Neural cell (in vitro differentiated cells): ENCODE measurements at regions not wholly inside any gene's neighbourhood (a gene's known extent, or its start where the extent isn't known, plus 50 kb on each side); places are given as distances from the start of the nearest gene placed in this dataset.

Experiments
- H2AFZ ChIP-seq: fragments of 200-600, 300-800 bp; sonication (generic), shearing (Covaris generic); 2 replicates; pipeline ENCODE4 v1.6.0; 2014; ENCODE audit warnings: low read depth, mild to moderate bottlenecking, antibody characterized with exemption, low read length, moderate library complexity
- H3F3A ChIP-seq: fragments of 200-600 bp; shearing (Covaris generic); 2 replicates; pipeline ENCODE4 v1.6.1; 2016; ENCODE audit warnings: mild to moderate bottlenecking, moderate library complexity, mixed read lengths, antibody characterized with exemption, low read length; ENCODE audit not compliant: insufficient read depth, poor library complexity, severe bottlenecking
- H3K27ac ChIP-seq: fragments of 200-600, 300-800 bp; sonication (generic), shearing (Covaris generic); 2 replicates; pipeline ENCODE4 v1.5.1; 2014; ENCODE audit warnings: mild to moderate bottlenecking, low read length, moderate library complexity
- H3K27me3 ChIP-seq: fragments of 300-800, 200-600 bp; sonication (generic), shearing (Covaris generic); 2 replicates; pipeline ENCODE4 v1.6.0; 2014; ENCODE audit warnings: mild to moderate bottlenecking, low read depth, low read length, moderate library complexity; ENCODE audit not compliant: insufficient read depth
- H3K36me3 ChIP-seq: fragments of 300-800, 200-600 bp; sonication (generic), shearing (Covaris generic); 2 replicates; pipeline ENCODE4 v1.5.1; 2014; ENCODE audit warnings: mild to moderate bottlenecking, antibody characterized with exemption, low read length, moderate library complexity; ENCODE audit not compliant: insufficient read depth
- H3K4me2 ChIP-seq: fragments of 300-800, 200-600 bp; sonication (generic), shearing (Covaris generic); 2 replicates; pipeline ENCODE4 v1.6.0; 2014; ENCODE audit warnings: mild to moderate bottlenecking, low read length
- H3K4me3 ChIP-seq: fragments of 300-800, 200-600 bp; sonication (generic), shearing (Covaris generic); 2 replicates; pipeline ENCODE4 v1.5.1; 2014; ENCODE audit warnings: mild to moderate bottlenecking, low read length, moderate library complexity
- H3K79me2 ChIP-seq: fragments of 200-600 bp; shearing (Covaris generic); replicated peaks from 2 replicates; pipeline ENCODE4 v1.6.0; 2014; ENCODE audit warnings: mild to moderate bottlenecking, low read length, moderate library complexity; ENCODE audit not compliant: insufficient read depth
- H3K9ac ChIP-seq: fragments of 300-800, 200-600 bp; sonication (generic), shearing (Covaris generic); 2 replicates; pipeline ENCODE4 v1.6.1; 2016; ENCODE audit warnings: mild to moderate bottlenecking, low read length, mixed read lengths
- H3K9me2 ChIP-seq: fragments of 200-600 bp; shearing (Covaris generic); 2 replicates; pipeline ENCODE4 v1.6.1; 2016; ENCODE audit warnings: mild to moderate bottlenecking, low read length, mixed read lengths; ENCODE audit not compliant: insufficient read depth
- H3K9me3 ChIP-seq: fragments of 200-600, 300-800 bp; sonication (generic), shearing (Covaris generic); 2 replicates; pipeline ENCODE4 v1.6.1; 2016; ENCODE audit warnings: mild to moderate bottlenecking, mixed run types, low read length, moderate library complexity, mixed read lengths
- H4K20me1 ChIP-seq: fragments of 200-600 bp; shearing (Covaris generic); 2 replicates; pipeline ENCODE4 v1.6.1; 2016; ENCODE audit warnings: mild to moderate bottlenecking, mixed run types; ENCODE audit not compliant: insufficient read depth
- CTCF ChIP-seq: fragments of 450-650 bp; IDR thresholded peaks from 2 replicates; pipeline ENCODE4 v1.5.1; 2014; ENCODE audit warnings: antibody characterized with exemption, mild to moderate bottlenecking, moderate library complexity; ENCODE audit not compliant: poor library complexity, severe bottlenecking
- EP300 ChIP-seq: fragments of 450-650 bp; conservative IDR thresholded peaks from 2 replicates; pipeline ENCODE4 v1.6.1; 2014; ENCODE audit warnings: antibody characterized with exemption, mild to moderate bottlenecking, moderate library complexity; ENCODE audit not compliant: poor library complexity, severe bottlenecking
- EZH2 ChIP-seq: fragments of 200-600, 300-800 bp; shearing (Covaris generic), sonication (generic); IDR thresholded peaks from 2 replicates; pipeline ENCODE4 v1.6.1; 2014; ENCODE audit warnings: antibody characterized with exemption, low read length, borderline replicate concordance, mild to moderate bottlenecking; ENCODE audit not compliant: insufficient read depth, poor library complexity, severe bottlenecking
- MXI1 ChIP-seq: fragments of 450-650 bp; conservative IDR thresholded peaks from 2 replicates; pipeline ENCODE4 v1.6.1; 2014; ENCODE audit warnings: antibody characterized with exemption, mild to moderate bottlenecking; ENCODE audit not compliant: poor library complexity, severe bottlenecking
- POLR2AphosphoS5 ChIP-seq: IDR thresholded peaks from 2 replicates; pipeline ENCODE4 v1.6.1; 2012
- RAD21 ChIP-seq: fragments of 450-650 bp; conservative IDR thresholded peaks from 2 replicates; pipeline ENCODE4 v1.6.1; 2014; ENCODE audit warnings: antibody characterized with exemption, mild to moderate bottlenecking, moderate library complexity
- SMC3 ChIP-seq: fragments of 450-650 bp; conservative IDR thresholded peaks from 2 replicates; pipeline ENCODE4 v1.6.1; 2014; ENCODE audit warnings: antibody characterized with exemption, mild to moderate bottlenecking, moderate library complexity; ENCODE audit not compliant: poor library complexity
- TAF1 ChIP-seq: IDR thresholded peaks from 2 replicates; pipeline ENCODE4 v1.6.1; 2012; ENCODE audit warnings: low read depth
- TF ChIP-seq, protein P1 (sequence below): IDR thresholded peaks from 2 replicates; pipeline ENCODE4 v1.6.1; 2012; ENCODE audit warnings: borderline replicate concordance

DNA sequence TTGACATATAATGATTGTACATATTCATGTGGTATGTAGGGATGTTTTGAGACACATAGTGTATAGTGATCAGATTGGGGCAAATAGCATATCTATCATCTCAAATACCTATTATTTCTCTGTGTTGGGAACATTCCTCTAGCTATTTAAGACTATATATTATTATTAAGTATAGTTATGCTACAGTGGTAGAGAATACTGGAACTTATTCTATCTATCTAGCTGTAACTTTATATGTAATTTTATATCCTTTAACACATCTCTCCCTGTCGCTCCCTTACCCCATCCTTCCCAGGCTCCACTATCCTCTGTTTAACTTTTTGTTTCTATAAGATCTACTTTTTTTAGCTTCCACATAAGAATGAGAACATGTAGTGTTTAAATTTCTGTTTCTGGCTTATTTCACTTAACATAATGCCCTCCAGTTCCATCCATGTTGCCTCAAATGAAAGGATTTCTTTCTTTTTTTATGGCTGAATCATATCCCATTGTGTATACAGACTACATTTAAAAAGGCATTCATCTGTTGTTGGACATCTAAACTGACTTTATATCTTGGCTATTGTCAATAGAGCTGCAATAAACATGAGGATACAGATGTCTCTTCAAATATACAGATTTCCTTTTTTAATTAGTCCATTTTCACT, 102.1 kb upstream of the GZMB start:
- no peaks in the 10 kb centered on the region for H3F3A ChIP-seq
- no peaks in the 10 kb centered on the region for H3K9me2 ChIP-seq
- no peak overlapping the region for H3K27ac ChIP-seq
- no peak for TF ChIP-seq MXI1
- no peak for TF ChIP-seq CTCF
- TF ChIP-seq POLR2AphosphoS5 = no peak
- TF ChIP-seq EZH2 = no peak
- TF ChIP-seq, protein P1, sequence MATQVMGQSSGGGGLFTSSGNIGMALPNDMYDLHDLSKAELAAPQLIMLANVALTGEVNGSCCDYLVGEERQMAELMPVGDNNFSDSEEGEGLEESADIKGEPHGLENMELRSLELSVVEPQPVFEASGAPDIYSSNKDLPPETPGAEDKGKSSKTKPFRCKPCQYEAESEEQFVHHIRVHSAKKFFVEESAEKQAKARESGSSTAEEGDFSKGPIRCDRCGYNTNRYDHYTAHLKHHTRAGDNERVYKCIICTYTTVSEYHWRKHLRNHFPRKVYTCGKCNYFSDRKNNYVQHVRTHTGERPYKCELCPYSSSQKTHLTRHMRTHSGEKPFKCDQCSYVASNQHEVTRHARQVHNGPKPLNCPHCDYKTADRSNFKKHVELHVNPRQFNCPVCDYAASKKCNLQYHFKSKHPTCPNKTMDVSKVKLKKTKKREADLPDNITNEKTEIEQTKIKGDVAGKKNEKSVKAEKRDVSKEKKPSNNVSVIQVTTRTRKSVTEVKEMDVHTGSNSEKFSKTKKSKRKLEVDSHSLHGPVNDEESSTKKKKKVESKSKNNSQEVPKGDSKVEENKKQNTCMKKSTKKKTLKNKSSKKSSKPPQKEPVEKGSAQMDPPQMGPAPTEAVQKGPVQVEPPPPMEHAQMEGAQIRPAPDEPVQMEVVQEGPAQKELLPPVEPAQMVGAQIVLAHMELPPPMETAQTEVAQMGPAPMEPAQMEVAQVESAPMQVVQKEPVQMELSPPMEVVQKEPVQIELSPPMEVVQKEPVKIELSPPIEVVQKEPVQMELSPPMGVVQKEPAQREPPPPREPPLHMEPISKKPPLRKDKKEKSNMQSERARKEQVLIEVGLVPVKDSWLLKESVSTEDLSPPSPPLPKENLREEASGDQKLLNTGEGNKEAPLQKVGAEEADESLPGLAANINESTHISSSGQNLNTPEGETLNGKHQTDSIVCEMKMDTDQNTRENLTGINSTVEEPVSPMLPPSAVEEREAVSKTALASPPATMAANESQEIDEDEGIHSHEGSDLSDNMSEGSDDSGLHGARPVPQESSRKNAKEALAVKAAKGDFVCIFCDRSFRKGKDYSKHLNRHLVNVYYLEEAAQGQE = no peak
- TF ChIP-seq RAD21 = no peak
- TF ChIP-seq EP300 = no peak
- TF ChIP-seq TAF1 = no peak
- no peak for TF ChIP-seq SMC3
- no peaks in the 10 kb centered on the region for H3K9me3 ChIP-seq
- no peak overlapping the region for H3K9ac ChIP-seq
- no peaks in the 10 kb centered on the region for H3K79me2 ChIP-seq
- no peaks in the 10 kb centered on the region for H3K27me3 ChIP-seq
- no peak overlapping the region for H2AFZ ChIP-seq
- H3K4me3 ChIP-seq = no peak overlapping the region
- no peak overlapping the region for H3K4me2 ChIP-seq
- no peaks in the 10 kb centered on the region for H4K20me1 ChIP-seq
- H3K36me3 ChIP-seq = no peaks in the 10 kb centered on the region

DNA sequence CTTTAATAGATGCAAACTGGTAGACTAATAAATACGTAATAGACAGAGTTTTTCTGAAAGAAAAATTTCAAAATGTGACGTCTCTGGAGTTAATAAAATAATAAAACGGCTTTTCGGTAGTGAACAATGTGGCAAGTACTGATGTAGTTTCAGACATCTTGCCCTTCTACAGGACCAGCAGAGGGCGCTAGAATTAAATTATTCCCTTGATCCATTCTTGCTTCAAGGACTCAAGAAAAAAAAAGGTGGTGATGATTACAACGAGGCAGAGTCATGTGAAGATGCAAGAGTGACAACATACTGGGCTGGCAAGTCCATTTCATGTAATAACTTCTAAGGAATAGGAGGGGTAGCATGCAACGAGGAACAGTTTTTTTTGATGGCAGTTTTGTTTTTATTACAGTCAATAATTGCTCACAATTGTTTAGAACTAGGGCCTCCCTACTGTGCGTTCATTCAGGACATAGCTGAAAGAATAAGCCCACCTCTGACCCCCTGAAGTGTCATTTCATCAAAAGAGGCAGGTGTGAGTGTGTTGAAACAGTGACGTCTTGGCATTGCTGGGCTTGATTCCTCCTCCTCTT, 101.0 kb upstream of the GZMB start:
- Histone ChIP-seq H2AFZ (no peak overlapping the region), H3K4me2 (no peak overlapping the region), H3K9me2 (no peaks in the 10 kb centered on the region), H3K79me2 (no peaks in the 10 kb centered on the region), H3K9ac (no peak overlapping the region), H3K9me3 (no peaks in the 10 kb centered on the region), H3K27ac (no peak overlapping the region), H4K20me1 (no peaks in the 10 kb centered on the region), H3F3A (no peaks in the 10 kb centered on the region), H3K27me3 (no peaks in the 10 kb centered on the region), H3K4me3 (no peak overlapping the region), H3K36me3 (no peaks in the 10 kb centered on the region)
- TF ChIP-seq EP300 (no peak), SMC3 (peak; percentile 88), RAD21 (peak; percentile 77), CTCF (peak; percentile 79), MXI1 (no peak)
